ENCODE measurements at regions not wholly inside any gene's neighbourhood (a gene's known extent, or its start where the extent isn't known, plus 50 kb on each side); places are given as distances from the start of the nearest gene placed in this dataset.

DNA sequence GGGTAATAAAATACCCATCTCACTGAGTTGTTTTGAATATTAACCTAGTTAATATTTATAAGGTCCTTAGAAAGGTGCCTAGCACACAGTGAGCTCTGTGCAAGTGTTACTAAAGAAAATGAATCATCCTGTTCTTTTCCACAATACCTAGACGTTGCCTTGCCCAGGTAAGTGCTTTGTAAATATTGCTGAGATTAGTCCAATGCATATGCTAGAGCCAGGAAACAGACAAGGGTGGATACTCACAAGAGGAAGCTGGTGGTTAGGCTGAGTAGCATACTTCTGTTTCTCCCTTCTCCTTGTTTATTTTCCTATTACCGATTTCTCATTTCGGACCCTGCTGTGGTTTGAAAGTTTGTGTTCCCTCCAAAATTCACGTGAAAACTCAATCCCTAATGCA is 58.1 kb upstream of the BARX2 start:
- no peak overlapping the region for H2AFZ ChIP-seq (ENCODE audit: low read length)
- peaks cover 8% of the 10 kb centered on the region for H3K4me1 ChIP-seq (ENCODE audit: insufficient read depth, low read length, poor library complexity, severe bottlenecking)
- no peaks in the 10 kb centered on the region for H3F3A ChIP-seq (ENCODE audit: low read depth)
- TF ChIP-seq CTCF (conservative IDR thresholded peaks at IDR 0.05; ENCODE audit: low read length) (no peak), EZH2phosphoT487 (IDR thresholded peaks at IDR 0.05; ENCODE audit: borderline replicate concordance) (no peak)
- no peaks in the 10 kb centered on the region for H3K79me2 ChIP-seq (ENCODE audit: insufficient read depth, low read length)
- no peaks in the 10 kb centered on the region for H3K36me3 ChIP-seq (ENCODE audit: insufficient read depth, low read length)
- no peak overlapping the region for H3K4me3 ChIP-seq (ENCODE audit: low read length, poor library complexity, severe bottlenecking)
- H3K9me2 ChIP-seq (replicated peaks; ENCODE audit: low read depth, low read length) = no peaks in the 10 kb centered on the region
- H3K4me2 ChIP-seq (ENCODE audit: low read depth, low read length, poor library complexity, severe bottlenecking) = no peak overlapping the region
- no peaks in the 10 kb centered on the region for H4K20me1 ChIP-seq (ENCODE audit: insufficient read depth, low read length, poor library complexity, severe bottlenecking)
- H3K9me3 ChIP-seq (ENCODE audit: insufficient read depth, low read depth, low read length) = no peaks in the 10 kb centered on the region
- no peak overlapping the region for H3K9ac ChIP-seq (ENCODE audit: low read depth, low read length, poor library complexity, severe bottlenecking)
- no peaks in the 10 kb centered on the region for H3K27me3 ChIP-seq (ENCODE audit: insufficient read depth, low read length, poor library complexity, severe bottlenecking)

- H3K36me3 ChIP-seq (ENCODE audit: insufficient read depth, low read length) = no peaks in the 10 kb centered on the region
- no peaks in the 10 kb centered on the region for H4K20me1 ChIP-seq (ENCODE audit: insufficient read depth, low read length, poor library complexity, severe bottlenecking)
- H3K9ac ChIP-seq (ENCODE audit: low read depth, low read length, poor library complexity, severe bottlenecking) = no peak overlapping the region
- TF ChIP-seq EZH2phosphoT487 (IDR thresholded peaks at IDR 0.05; ENCODE audit: borderline replicate concordance) (no peak), CTCF (conservative IDR thresholded peaks at IDR 0.05; ENCODE audit: low read length) (no peak)
- H3K79me2 ChIP-seq (ENCODE audit: insufficient read depth, low read length) = no peaks in the 10 kb centered on the region
- no peaks in the 10 kb centered on the region for H3K9me3 ChIP-seq (ENCODE audit: insufficient read depth, low read depth, low read length)
- H3K27me3 ChIP-seq (ENCODE audit: insufficient read depth, low read length, poor library complexity, severe bottlenecking) = no peaks in the 10 kb centered on the region
- H3F3A ChIP-seq (ENCODE audit: low read depth) = no peaks in the 10 kb centered on the region
- H3K4me2 ChIP-seq (ENCODE audit: low read depth, low read length, poor library complexity, severe bottlenecking) = no peak overlapping the region
- peaks cover 8% of the 10 kb centered on the region for H3K4me1 ChIP-seq (ENCODE audit: insufficient read depth, low read length, poor library complexity, severe bottlenecking)
- H2AFZ ChIP-seq (ENCODE audit: low read length) = no peak overlapping the region
- H3K4me3 ChIP-seq (ENCODE audit: low read length, poor library complexity, severe bottlenecking) = no peak overlapping the region
- H3K9me2 ChIP-seq (replicated peaks; ENCODE audit: low read depth, low read length) = no peaks in the 10 kb centered on the region
Observed at GRCh38 chr11:129316781-129317180, 58.9 kb upstream of the BARX2 start.

- H2AFZ ChIP-seq (ENCODE audit: low read length) = no peak overlapping the region
- H3K27me3 ChIP-seq (ENCODE audit: insufficient read depth, low read length, poor library complexity, severe bottlenecking) = no peaks in the 10 kb centered on the region
- H3K9me2 ChIP-seq (replicated peaks; ENCODE audit: low read depth, low read length) = no peaks in the 10 kb centered on the region
- no peaks in the 10 kb centered on the region for H3K9me3 ChIP-seq (ENCODE audit: insufficient read depth, low read depth, low read length)
- H3K36me3 ChIP-seq (ENCODE audit: insufficient read depth, low read length) = no peaks in the 10 kb centered on the region
- no peaks in the 10 kb centered on the region for H4K20me1 ChIP-seq (ENCODE audit: insufficient read depth, low read length, poor library complexity, severe bottlenecking)
- H3K9ac ChIP-seq (ENCODE audit: low read depth, low read length, poor library complexity, severe bottlenecking) = no peak overlapping the region
- H3K4me1 ChIP-seq (ENCODE audit: insufficient read depth, low read length, poor library complexity, severe bottlenecking) = peaks cover 8% of the 10 kb centered on the region
- H3K79me2 ChIP-seq (ENCODE audit: insufficient read depth, low read length) = no peaks in the 10 kb centered on the region
- no peak overlapping the region for H3K4me3 ChIP-seq (ENCODE audit: low read length, poor library complexity, severe bottlenecking)
- no peak for TF ChIP-seq EZH2phosphoT487 (IDR thresholded peaks at IDR 0.05; ENCODE audit: borderline replicate concordance)
- no peak for TF ChIP-seq CTCF (conservative IDR thresholded peaks at IDR 0.05; ENCODE audit: low read length)
- no peaks in the 10 kb centered on the region for H3F3A ChIP-seq (ENCODE audit: low read depth)
- H3K4me2 ChIP-seq (ENCODE audit: low read depth, low read length, poor library complexity, severe bottlenecking) = no peak overlapping the region
Observed at GRCh38 chr11:129315781-129316579, 59.7 kb upstream of the BARX2 start.
